OCI-LY1 (cell line): ENCODE measurements at regions not wholly inside any gene's neighbourhood (a gene's known extent, or its start where the extent isn't known, plus 50 kb on each side); places are given as distances from the start of the nearest gene placed in this dataset.

ENCODE experiments used
- CTCF ChIP-seq: fragments of 200-600 bp; sonication (generic), shearing (Covaris generic); IDR thresholded peaks from 2 replicates; pipeline ENCODE4 v1.5.1; 2017; ENCODE audit warnings: mild to moderate bottlenecking, antibody characterized with exemption, low read length, moderate library complexity, mixed read lengths
- EZH2 ChIP-seq: fragments of 200-600 bp; sonication (generic), shearing (Covaris generic); IDR thresholded peaks from 2 replicates; pipeline ENCODE4 v1.8.0; 2017; ENCODE audit warnings: borderline replicate concordance, mixed run types, mild to moderate bottlenecking, antibody characterized with exemption, low read length, moderate library complexity, mixed read lengths

GRCh38 chr2:180647621-180648020, 332.8 kb upstream of the UBE2E3 start:
- no peak for TF ChIP-seq CTCF
- TF ChIP-seq EZH2, result no peak
